Right lobe of liver (tissue), 4 donors: ENCODE measurements at regions not wholly inside any gene's neighbourhood (a gene's known extent, or its start where the extent isn't known, plus 50 kb on each side); places are given as distances from the start of the nearest gene placed in this dataset.

ENCODE experiments used
- CTCF ChIP-seq, 4 donors: fragments of 200-600 bp in 3 of 4; fragments of 450-650 bp in 1 of 4; IDR thresholded peaks; one replicate each; pipeline versions ENCODE4 v1.5.1 to v1.8.0; 2016 to 2022; ENCODE audit warnings: antibody characterized with exemption in 4 of 4, mild to moderate bottlenecking in 2 of 4
- POLR2A ChIP-seq: fragments of 450-650 bp; IDR thresholded peaks from one replicate; pipeline ENCODE4 v1.6.1; 2017; ENCODE audit warnings: antibody characterized with exemption, mild to moderate bottlenecking
- donor health status: DM: no; HTN: no; CAD: no.
- donor health status: DM: no; HTN: no; CAD: no.
- donor health status: DM: no; HTN: yes; CAD: no.

- TF ChIP-seq CTCF (IDR thresholded peaks at IDR 0.05) (no peak), POLR2A (no peak)
Measured at GRCh38 chr4:18844726-18845125, 823.2 kb upstream of the LCORL start.
